Prostate gland (tissue), 2 donors: ENCODE measurements at regions not wholly inside any gene's neighbourhood (a gene's known extent, or its start where the extent isn't known, plus 50 kb on each side); places are given as distances from the start of the nearest gene placed in this dataset.

Experiments used
- CTCF ChIP-seq, 4 experiments: fragments of 200-600 bp in 2 of 4; fragments of 450-650 bp in 2 of 4; sonication (generic) in 2 of 4; IDR thresholded peaks; 1 replicate in 3 of 4; 2 replicates in 1 of 4; pipeline ENCODE4 v1.5.1; 2016 to 2019; ENCODE audit warnings: antibody characterized with exemption in 4 of 4, mild to moderate bottlenecking in 2 of 4, moderate library complexity in 2 of 4
- POLR2A ChIP-seq: fragments of 450-650 bp; IDR thresholded peaks from one replicate; pipeline ENCODE4 v1.6.1; 2016; ENCODE audit warnings: antibody characterized with exemption, mild to moderate bottlenecking
- POLR2AphosphoS5 ChIP-seq: sonication (generic); formaldehyde crosslinking; IDR thresholded peaks from one replicate; pipeline ENCODE4 v1.6.1; 2017; ENCODE audit warnings: antibody characterized with exemption

GRCh38 chr15:98562331-98562937 is 85.9 kb upstream of the IGF1R start:
- TF ChIP-seq CTCF (IDR thresholded peaks at IDR 0.05) (no peak), POLR2AphosphoS5 (peak; percentile 69), POLR2A (peak; percentile 26)
